WTC11 (cell line): ENCODE measurements at regions not wholly inside any gene's neighbourhood (a gene's known extent, or its start where the extent isn't known, plus 50 kb on each side); places are given as distances from the start of the nearest gene placed in this dataset.

Experiments used
- ATAC-seq: fragments of 200-7000 bp; cut with Tn5 transposase; 2 replicates; pipeline ENCODE4 v1.10.0; 2021; ENCODE audit warnings: mild to moderate bottlenecking, moderate library complexity
- CTCF ChIA-PET: fragments of 300-600 bp; sonication (Branson Sonifier 250); formaldehyde crosslinking; loops from one replicate; lab custom pipeline; 2021; ENCODE audit warnings: antibody characterized with exemption; lab: Charles Lee
- POLR2A ChIA-PET: fragments of 350-600 bp; sonication (Branson Sonifier 250); formaldehyde crosslinking; loops from one replicate; lab custom pipeline; 2021; ENCODE audit warnings: antibody characterized with exemption; lab: Charles Lee
- DNase-seq: peaks from one replicate; pipeline ENCODE4 v3.0.0; 2021; ENCODE audit warnings: low spot score
- H3K27ac Mint-ChIP-seq: 2 replicates; pipeline ENCODE4 v1.8.0; 2021; ENCODE audit warnings: mixed read lengths
- H3K27me3 Mint-ChIP-seq: 2 replicates; pipeline ENCODE4 v1.8.0; 2021; ENCODE audit warnings: low read depth, mild to moderate bottlenecking, moderate library complexity, mixed read lengths
- H3K36me3 Mint-ChIP-seq: 2 replicates; pipeline ENCODE4 v1.8.0; 2021; ENCODE audit warnings: mixed read lengths
- H3K4me1 Mint-ChIP-seq: 2 replicates; pipeline ENCODE4 v1.8.0; 2022; ENCODE audit warnings: mixed read lengths
- H3K4me3 Mint-ChIP-seq: 2 replicates; pipeline ENCODE4 v1.8.0; 2021; ENCODE audit warnings: mild to moderate bottlenecking, moderate library complexity, mixed read lengths
- H3K9me3 Mint-ChIP-seq: 2 replicates; pipeline ENCODE4 v1.8.0; 2021; ENCODE audit warnings: mixed read lengths
- ARID4B ChIP-seq: sonication (generic); formaldehyde crosslinking; IDR thresholded peaks from 2 replicates; pipeline ENCODE4 v1.8.0; 2023; ENCODE audit warnings: missing genetic modification reagents, mild to moderate bottlenecking, borderline replicate concordance
- CBFB ChIP-seq: sonication (generic); formaldehyde crosslinking; IDR thresholded peaks from 2 replicates; pipeline ENCODE4 v1.8.1; 2022; ENCODE audit warnings: mild to moderate bottlenecking, low read depth, missing genetic modification reagents
- CREM ChIP-seq: sonication (generic); formaldehyde crosslinking; IDR thresholded peaks from 2 replicates; pipeline ENCODE4 v1.8.1; 2022; ENCODE audit warnings: mild to moderate bottlenecking, missing genetic modification reagents, moderate library complexity
- E2F5 ChIP-seq: sonication (generic); formaldehyde crosslinking; IDR thresholded peaks from 2 replicates; pipeline ENCODE4 v1.8.1; 2022; ENCODE audit warnings: mild to moderate bottlenecking, moderate library complexity, missing genetic modification reagents
- ESRRA ChIP-seq: sonication (generic); formaldehyde crosslinking; IDR thresholded peaks from 2 replicates; pipeline ENCODE4 v1.8.1; 2022; ENCODE audit warnings: mild to moderate bottlenecking, missing genetic modification reagents, borderline replicate concordance
- JAZF1 ChIP-seq: fragments of 250-450 bp; sonication (Bioruptor Pico); IDR thresholded peaks from 2 replicates; pipeline ENCODE4 v1.9.0; 2021; ENCODE audit warnings: moderate library complexity, mild to moderate bottlenecking, inconsistent platforms
- JUN ChIP-seq: sonication (generic); formaldehyde crosslinking; IDR thresholded peaks from 2 replicates; pipeline ENCODE4 v1.8.0; 2023; ENCODE audit warnings: mild to moderate bottlenecking, missing genetic modification reagents
- KAT7 ChIP-seq: sonication (generic); formaldehyde crosslinking; IDR thresholded peaks from 2 replicates; pipeline ENCODE4 v1.8.1; 2023; ENCODE audit warnings: missing genetic modification reagents, mild to moderate bottlenecking, borderline replicate concordance
- MAX ChIP-seq: sonication (generic); formaldehyde crosslinking; IDR thresholded peaks from 2 replicates; pipeline ENCODE4 v1.8.0; 2022; ENCODE audit warnings: mild to moderate bottlenecking, missing genetic modification reagents
- MLX ChIP-seq: sonication (generic); formaldehyde crosslinking; IDR thresholded peaks from 2 replicates; pipeline ENCODE4 v1.8.1; 2023; ENCODE audit warnings: mild to moderate bottlenecking, missing genetic modification reagents, moderate library complexity
- MXD4 ChIP-seq: fragments of 250-450 bp; sonication (Bioruptor Pico); IDR thresholded peaks from 2 replicates; pipeline ENCODE4 v1.8.0; 2021; ENCODE audit warnings: mild to moderate bottlenecking, moderate library complexity, borderline replicate concordance
- PRRX2 ChIP-seq: fragments of 250-450 bp; sonication (Bioruptor Pico); IDR thresholded peaks from 2 replicates; pipeline ENCODE4 v1.8.0; 2021; ENCODE audit warnings: mild to moderate bottlenecking
- TCF7 ChIP-seq: sonication (generic); formaldehyde crosslinking; IDR thresholded peaks from 2 replicates; pipeline ENCODE4 v1.8.0; 2022; ENCODE audit warnings: mild to moderate bottlenecking, low read depth, missing genetic modification reagents, moderate library complexity
- TEAD4 ChIP-seq: sonication (generic); formaldehyde crosslinking; IDR thresholded peaks from 2 replicates; pipeline ENCODE4 v1.8.0; 2022; ENCODE audit warnings: mild to moderate bottlenecking, missing genetic modification reagents
- ZBTB21 ChIP-seq: sonication (generic); formaldehyde crosslinking; IDR thresholded peaks from 2 replicates; pipeline ENCODE4 v1.8.1; 2023; ENCODE audit warnings: mild to moderate bottlenecking, missing genetic modification reagents, borderline replicate concordance
- ZNF219 ChIP-seq: sonication (generic); formaldehyde crosslinking; IDR thresholded peaks from 2 replicates; pipeline ENCODE4 v1.8.0; 2023; ENCODE audit warnings: missing genetic modification reagents, mild to moderate bottlenecking, borderline replicate concordance
- ZNF232 ChIP-seq: sonication (generic); formaldehyde crosslinking; IDR thresholded peaks from 2 replicates; pipeline ENCODE4 v1.8.0; 2022; ENCODE audit warnings: mild to moderate bottlenecking, missing genetic modification reagents
- TF ChIP-seq, protein P1 (sequence below): sonication (generic); formaldehyde crosslinking; IDR thresholded peaks from 2 replicates; pipeline ENCODE4 v1.8.1; 2022; ENCODE audit warnings: low read depth, mild to moderate bottlenecking, moderate library complexity, missing genetic modification reagents, borderline replicate concordance
- TF ChIP-seq, protein P2 (sequence below): sonication (generic); formaldehyde crosslinking; IDR thresholded peaks from 2 replicates; pipeline ENCODE4 v1.8.1; 2023; ENCODE audit warnings: mild to moderate bottlenecking, missing genetic modification reagents

DNA sequence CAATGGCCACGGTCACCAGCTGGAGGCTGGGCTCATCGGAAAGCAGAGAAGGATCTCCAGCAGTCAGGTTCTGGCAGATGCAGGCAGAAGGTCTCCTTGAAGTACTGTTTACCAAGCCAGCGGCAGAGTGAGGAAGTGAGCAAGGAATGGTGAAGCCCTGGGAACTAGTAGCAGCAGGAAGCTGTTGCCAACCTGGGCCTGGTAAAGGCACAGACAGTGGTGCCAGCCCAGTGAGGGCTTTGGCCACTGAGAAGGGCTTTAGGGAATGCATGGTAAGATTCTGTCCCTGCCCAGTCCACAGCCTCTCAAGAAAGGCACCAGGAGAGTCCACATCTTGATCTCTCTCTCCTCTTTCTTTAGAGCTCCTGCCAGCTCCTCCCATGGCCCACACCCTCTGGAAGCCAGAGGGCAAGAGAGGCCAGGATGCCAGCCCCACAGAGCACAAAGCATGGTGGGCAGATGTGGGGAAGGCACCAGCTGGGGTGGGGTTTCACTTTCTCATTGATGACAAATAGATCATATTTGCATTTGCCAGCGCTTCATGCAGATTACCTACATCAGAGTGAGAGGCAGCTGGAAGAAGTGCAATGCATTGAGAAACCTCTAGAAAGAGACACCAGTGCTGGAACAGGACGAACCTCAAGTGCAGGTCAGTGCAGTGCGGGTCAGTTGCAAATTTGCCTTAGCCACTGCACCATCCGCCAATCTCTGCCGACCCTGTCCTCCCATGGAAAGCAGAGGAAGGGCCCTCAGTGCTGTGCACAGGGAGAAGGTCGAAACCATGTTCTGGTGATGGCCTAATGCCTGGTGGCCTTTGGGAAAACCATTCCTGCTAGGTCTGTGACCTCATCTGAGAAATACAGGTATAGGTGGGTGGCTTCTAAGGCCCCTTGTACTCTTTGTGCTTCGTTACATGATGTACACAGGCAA, 667.8 kb upstream of the MKI67 start (continued):
- TF ChIP-seq JAZF1 (CRISPR knock-in tag) (no peak), ARID4B (CRISPR knock-in tag) (no peak), MXD4 (CRISPR knock-in tag) (no peak)
- TF ChIP-seq, protein P1, sequence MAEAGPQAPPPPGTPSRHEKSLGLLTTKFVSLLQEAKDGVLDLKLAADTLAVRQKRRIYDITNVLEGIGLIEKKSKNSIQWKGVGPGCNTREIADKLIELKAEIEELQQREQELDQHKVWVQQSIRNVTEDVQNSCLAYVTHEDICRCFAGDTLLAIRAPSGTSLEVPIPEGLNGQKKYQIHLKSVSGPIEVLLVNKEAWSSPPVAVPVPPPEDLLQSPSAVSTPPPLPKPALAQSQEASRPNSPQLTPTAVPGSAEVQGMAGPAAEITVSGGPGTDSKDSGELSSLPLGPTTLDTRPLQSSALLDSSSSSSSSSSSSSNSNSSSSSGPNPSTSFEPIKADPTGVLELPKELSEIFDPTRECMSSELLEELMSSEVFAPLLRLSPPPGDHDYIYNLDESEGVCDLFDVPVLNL (CRISPR knock-in tag), result no peak
- TF ChIP-seq, protein P2, sequence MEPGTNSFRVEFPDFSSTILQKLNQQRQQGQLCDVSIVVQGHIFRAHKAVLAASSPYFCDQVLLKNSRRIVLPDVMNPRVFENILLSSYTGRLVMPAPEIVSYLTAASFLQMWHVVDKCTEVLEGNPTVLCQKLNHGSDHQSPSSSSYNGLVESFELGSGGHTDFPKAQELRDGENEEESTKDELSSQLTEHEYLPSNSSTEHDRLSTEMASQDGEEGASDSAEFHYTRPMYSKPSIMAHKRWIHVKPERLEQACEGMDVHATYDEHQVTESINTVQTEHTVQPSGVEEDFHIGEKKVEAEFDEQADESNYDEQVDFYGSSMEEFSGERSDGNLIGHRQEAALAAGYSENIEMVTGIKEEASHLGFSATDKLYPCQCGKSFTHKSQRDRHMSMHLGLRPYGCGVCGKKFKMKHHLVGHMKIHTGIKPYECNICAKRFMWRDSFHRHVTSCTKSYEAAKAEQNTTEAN (CRISPR knock-in tag), result no peak

- no peaks in the 10 kb centered on the region for H3K27me3 Mint-ChIP-seq
- ATAC-seq (no peak), DNase-seq (no peak)
- no peak overlapping the region for H3K4me3 Mint-ChIP-seq
- ChIA-PET CTCF (no interaction called here), POLR2A (no interaction called here)
- H3K36me3 Mint-ChIP-seq, result no peaks in the 10 kb centered on the region
- no peaks in the 10 kb centered on the region for H3K4me1 Mint-ChIP-seq
- peaks cover 4% of the 10 kb centered on the region for H3K9me3 Mint-ChIP-seq
- no peak for TF ChIP-seq ZBTB21 (CRISPR knock-in tag)
- TF ChIP-seq TCF7 (CRISPR knock-in tag), result no peak
- no peak for TF ChIP-seq E2F5
- no peak for TF ChIP-seq ZNF232 (CRISPR knock-in tag)
- no peak for TF ChIP-seq MAX
- TF ChIP-seq CBFB (CRISPR knock-in tag), result no peak
- no peak overlapping the region for H3K27ac Mint-ChIP-seq
Observed at GRCh38 chr10:128796396-128796912, 670.2 kb upstream of the MKI67 start.

- DNase-seq, result no peak
- peaks cover 17% of the 10 kb centered on the region for H3K4me1 Mint-ChIP-seq
- H3K36me3 Mint-ChIP-seq, result no peaks in the 10 kb centered on the region
- H3K4me3 Mint-ChIP-seq, result no peak overlapping the region
- no peaks in the 10 kb centered on the region; the same call in 1 of the 2 replicates for H3K27me3 Mint-ChIP-seq
- ChIA-PET POLR2A (no interaction called here), CTCF (no interaction called here)
- H3K9me3 Mint-ChIP-seq, result peaks cover 4% of the 10 kb centered on the region
- H3K27ac Mint-ChIP-seq, result no peak overlapping the region
- ATAC-seq, result no peak
- TF ChIP-seq ZBTB21 (CRISPR knock-in tag) (no peak), KAT7 (CRISPR knock-in tag) (no peak), ESRRA (CRISPR knock-in tag) (no peak), ZNF219 (CRISPR knock-in tag) (no peak), CREM (CRISPR knock-in tag) (no peak), PRRX2 (CRISPR knock-in tag) (no peak), MLX (CRISPR knock-in tag) (no peak), TCF7 (CRISPR knock-in tag) (no peak), JUN (no peak), TEAD4 (no peak)
- TF ChIP-seq, protein P1 (CRISPR knock-in tag), result no peak
Observed at GRCh38 chr10:128802062-128802461, 665.0 kb upstream of the MGMT start.
